Activated T-cell treated with anti-CD3 and anti-CD28 coated beads, Interleukin-2, amount 50 U/mL, for 72 hours (primary cell): ENCODE measurements at regions not wholly inside any gene's neighbourhood (a gene's known extent, or its start where the extent isn't known, plus 50 kb on each side); places are given as distances from the start of the nearest gene placed in this dataset.

Experiments used
- ATAC-seq, 2 donors: fragments of 150-1000 bp; cut with Tn5 transposase; replicated peaks in 1 of 2; 2 replicates each; pipeline ENCODE4 v1.10.0; 2021; ENCODE audit warnings: moderate library complexity in 2 of 2, mild to moderate bottlenecking in 1 of 2
- DNase-seq, 2 donors: peaks; one replicate each; pipeline ENCODE4 v3.0.0; 2021 to 2022; ENCODE audit warnings: mixed read lengths in 1 of 2
- H3K27ac Mint-ChIP-seq: one replicate; pipeline ENCODE4 v1.8.0; 2022; ENCODE audit warnings: mild to moderate bottlenecking, moderate library complexity, mixed read lengths
- H3K27me3 Mint-ChIP-seq: one replicate; pipeline ENCODE4 v1.8.0; 2022; ENCODE audit warnings: low read depth, mixed read lengths
- H3K36me3 Mint-ChIP-seq, 2 donors: one replicate each; pipeline ENCODE4 v1.8.0; 2022; ENCODE audit warnings: mixed read lengths in 2 of 2, mild to moderate bottlenecking in 1 of 2; ENCODE audit not compliant: insufficient read depth in 2 of 2
- H3K4me1 Mint-ChIP-seq: one replicate; pipeline ENCODE4 v1.8.0; 2022; ENCODE audit warnings: low read depth, mixed read lengths
- H3K4me3 Mint-ChIP-seq, 2 donors: one replicate each; pipeline ENCODE4 v1.8.0; 2022; ENCODE audit warnings: mild to moderate bottlenecking in 2 of 2, mixed read lengths in 2 of 2, moderate library complexity in 2 of 2
- H3K9me3 Mint-ChIP-seq, 2 donors: one replicate each; pipeline ENCODE4 v1.8.0; 2022; ENCODE audit warnings: mixed read lengths in 2 of 2

DNA sequence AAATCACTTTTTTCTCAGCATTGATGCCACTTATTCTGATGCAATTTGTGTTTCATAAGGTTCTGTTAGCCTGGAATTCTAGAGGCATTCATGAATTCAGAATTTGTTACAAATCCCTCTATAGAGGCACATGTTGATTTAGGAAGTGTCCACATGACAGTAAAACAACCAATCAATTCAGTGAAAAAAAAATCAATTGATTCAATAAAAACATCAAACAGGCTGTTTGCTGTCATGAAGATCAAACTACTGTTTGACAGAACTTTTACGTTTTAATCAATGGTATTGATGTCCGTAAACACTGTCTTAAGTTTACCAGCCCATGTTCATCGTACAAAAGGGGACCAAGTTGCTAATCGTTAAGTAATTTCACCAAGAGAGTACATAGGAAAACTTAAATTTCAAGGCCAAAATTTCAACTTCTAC lies 261.5 kb downstream of the FIGN start:
- no peak overlapping the region for H3K27ac Mint-ChIP-seq
- H3K27me3 Mint-ChIP-seq: no peaks in the 10 kb centered on the region
- H3K36me3 Mint-ChIP-seq: no peaks in the 10 kb centered on the region

DNA sequence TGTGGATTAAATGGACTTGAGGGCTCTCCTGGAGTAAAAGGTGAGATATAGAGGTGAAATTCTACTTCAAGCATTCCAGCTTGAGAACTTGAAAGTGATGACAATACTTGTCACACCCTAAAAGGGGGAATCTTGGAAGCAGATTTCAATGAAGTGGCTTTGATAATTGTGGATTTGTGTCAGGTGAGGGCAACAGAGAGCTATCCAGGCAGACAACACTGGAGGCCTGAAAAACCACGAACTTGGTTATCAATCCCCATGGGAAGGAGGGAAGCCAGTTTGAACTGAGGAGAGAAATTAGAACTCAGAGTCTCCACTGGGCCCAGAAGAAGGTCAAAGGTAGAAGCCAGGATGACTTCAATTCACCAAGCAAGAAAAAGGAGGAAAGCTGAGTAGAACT lies 263.9 kb downstream of the FIGN start:
- H3K9me3 Mint-ChIP-seq: peaks cover 0 to 4% of the 10 kb centered on the region in 2 donors
- DNase-seq: no peak
- no peaks in the 10 kb centered on the region for H3K4me1 Mint-ChIP-seq
- H3K4me3 Mint-ChIP-seq: no peak overlapping the region
- H3K27ac Mint-ChIP-seq: no peak overlapping the region
- no peak for ATAC-seq
- no peaks in the 10 kb centered on the region for H3K36me3 Mint-ChIP-seq
- H3K27me3 Mint-ChIP-seq: no peaks in the 10 kb centered on the region

More for the DNA sequence above, 261.5 kb downstream of the FIGN start:
- H3K4me1 Mint-ChIP-seq: no peaks in the 10 kb centered on the region
- H3K9me3 Mint-ChIP-seq: peaks cover 0 to 4% of the 10 kb centered on the region in 2 donors
- DNase-seq: no peak
- no peak overlapping the region for H3K4me3 Mint-ChIP-seq
- no peak for ATAC-seq

DNA sequence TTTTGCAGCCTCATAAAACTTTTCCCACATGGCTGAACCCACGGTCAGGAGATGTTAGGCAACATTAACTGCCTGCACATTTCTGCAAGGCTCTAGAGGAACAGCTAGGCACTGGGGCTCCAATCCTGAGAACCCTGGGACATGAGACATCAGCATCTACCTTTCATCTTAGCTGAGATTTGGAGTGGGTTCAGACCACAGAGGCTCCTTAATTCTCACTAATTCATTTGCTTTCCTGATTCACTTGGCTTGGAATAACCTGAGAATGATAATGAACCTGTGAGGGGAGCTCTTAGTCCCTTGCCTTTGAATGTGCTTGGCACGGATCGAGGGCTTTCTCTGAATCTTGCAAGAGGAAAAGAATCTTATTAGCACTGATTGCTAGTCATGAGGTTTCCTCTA lies 266.2 kb downstream of the FIGN start:
- H3K27me3 Mint-ChIP-seq: no peaks in the 10 kb centered on the region
- H3K27ac Mint-ChIP-seq: no peak overlapping the region
- peaks cover 2 to 4% of the 10 kb centered on the region in 2 donors for H3K9me3 Mint-ChIP-seq
- DNase-seq (no peak), ATAC-seq (no peak)
- H3K4me3 Mint-ChIP-seq: no peak overlapping the region
- H3K36me3 Mint-ChIP-seq: no peaks in the 10 kb centered on the region
- H3K4me1 Mint-ChIP-seq: no peaks in the 10 kb centered on the region

DNA sequence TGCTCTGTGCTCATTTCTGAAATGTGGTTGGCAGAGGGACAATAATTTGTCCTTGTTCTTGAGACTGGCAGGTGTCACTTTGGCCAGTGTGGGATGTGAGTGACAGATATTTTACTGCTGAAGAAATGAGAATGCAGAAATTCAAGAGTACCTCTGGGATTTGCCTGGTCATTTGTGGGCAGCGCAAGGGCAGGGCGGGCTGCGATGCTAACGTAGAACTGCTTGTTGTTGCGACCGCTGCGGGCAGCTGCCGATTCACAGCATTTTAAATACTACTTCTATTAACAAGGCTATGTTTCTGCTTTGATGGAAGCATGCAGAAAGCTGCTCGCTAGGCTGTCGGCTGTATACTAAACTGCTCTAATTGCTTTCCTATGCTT lies 268.6 kb downstream of the FIGN start:
- Mint-ChIP-seq H3K4me1 (no peaks in the 10 kb centered on the region), H3K27me3 (no peaks in the 10 kb centered on the region), H3K9me3 (peaks cover 0 to 6% of the 10 kb centered on the region in 2 donors), H3K27ac (no peak overlapping the region), H3K36me3 (no peaks in the 10 kb centered on the region), H3K4me3 (no peak overlapping the region)
- no peak for DNase-seq
- ATAC-seq: no peak

DNA sequence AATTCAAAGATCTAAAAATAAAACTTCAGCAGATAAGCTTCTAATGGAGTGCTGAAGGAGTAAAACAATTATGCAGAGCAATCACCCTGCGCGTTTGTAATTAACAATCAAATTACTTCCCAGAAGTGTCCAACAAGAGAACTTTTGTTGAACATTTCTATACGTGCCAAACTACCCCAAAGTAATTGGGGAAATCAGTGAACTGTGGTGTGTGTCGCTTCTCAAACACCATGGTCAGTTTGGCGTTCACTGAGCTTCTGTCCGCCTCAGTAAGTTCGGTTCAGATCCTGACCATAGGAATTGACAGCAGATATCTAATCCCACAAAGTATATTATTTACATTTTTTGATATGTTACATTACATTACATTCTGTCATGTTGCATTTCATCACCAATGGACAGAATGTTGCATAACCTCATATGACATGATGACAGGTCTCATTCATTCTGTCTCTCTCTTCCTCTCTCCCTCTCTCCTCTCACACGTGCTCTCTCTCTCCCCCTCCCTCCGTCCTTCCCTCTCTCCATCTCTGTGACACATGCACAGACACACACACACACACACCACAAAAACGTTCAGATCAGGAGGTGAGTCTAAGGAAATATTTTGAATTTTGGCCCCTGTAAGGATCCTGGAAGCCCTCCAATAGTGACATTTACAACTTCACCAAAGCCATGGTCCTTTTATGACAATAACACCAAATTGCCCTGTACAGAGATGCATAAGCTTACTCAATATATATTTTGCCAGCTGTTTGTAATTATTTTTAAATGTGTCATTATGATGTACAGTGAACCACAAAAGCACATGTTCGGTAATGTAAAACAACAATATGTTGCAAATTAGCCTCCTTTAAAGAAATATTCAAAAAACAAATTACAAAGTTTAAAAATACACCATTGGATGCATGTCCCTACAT lies 269.2 kb downstream of the FIGN start:
- Mint-ChIP-seq H3K27ac (no peak overlapping the region), H3K9me3 (peaks cover 0 to 6% of the 10 kb centered on the region in 2 donors), H3K27me3 (no peaks in the 10 kb centered on the region), H3K4me3 (no peak overlapping the region), H3K4me1 (no peaks in the 10 kb centered on the region), H3K36me3 (no peaks in the 10 kb centered on the region)
- DNase-seq (no peak), ATAC-seq (no peak)

DNA sequence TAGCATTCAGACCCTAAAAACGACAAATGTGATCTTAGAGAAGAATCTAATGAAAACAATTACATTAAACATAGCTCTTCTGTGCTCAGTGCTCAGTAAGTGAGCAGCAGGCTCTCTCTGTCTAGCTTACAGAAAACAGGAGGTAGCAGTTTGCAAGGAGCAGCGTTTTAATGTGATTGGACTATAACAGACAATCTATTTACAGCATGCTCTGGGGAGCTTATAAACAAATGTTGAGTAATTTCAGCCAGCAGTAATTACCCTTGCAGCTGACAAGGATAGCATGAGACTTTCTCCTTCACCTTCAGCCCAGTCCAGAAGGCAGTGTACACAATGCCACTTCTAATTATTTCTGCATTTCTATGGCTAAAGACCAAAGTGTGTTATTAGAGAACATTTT lies 270.4 kb downstream of the FIGN start:
- no peak overlapping the region for H3K27ac Mint-ChIP-seq
- H3K4me3 Mint-ChIP-seq: no peak overlapping the region
- ATAC-seq: no peak
- H3K27me3 Mint-ChIP-seq: no peaks in the 10 kb centered on the region
- peaks cover 0 to 6% of the 10 kb centered on the region in 2 donors for H3K9me3 Mint-ChIP-seq
- H3K36me3 Mint-ChIP-seq: no peaks in the 10 kb centered on the region
- DNase-seq: no peak
- no peaks in the 10 kb centered on the region for H3K4me1 Mint-ChIP-seq

DNA sequence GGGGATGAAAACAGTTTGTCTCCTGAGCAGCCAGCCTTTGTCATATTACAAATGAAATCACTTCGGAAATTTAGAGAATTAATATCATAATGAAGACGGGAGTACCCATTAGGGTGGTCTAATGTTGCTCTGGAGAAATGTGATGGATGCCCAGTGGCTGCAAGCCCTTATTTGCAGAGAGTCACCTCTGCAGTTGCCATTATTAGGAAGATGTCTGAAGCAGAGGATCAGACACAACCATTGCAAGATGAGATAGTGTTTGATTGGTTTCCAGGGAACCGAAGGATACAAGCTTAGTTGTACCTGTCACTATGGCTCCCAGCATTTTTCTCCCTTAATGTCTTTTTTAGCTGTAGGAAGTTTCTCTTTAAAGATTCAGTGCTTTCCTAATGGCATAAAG lies 272.4 kb downstream of the FIGN start:
- ATAC-seq: no peak
- no peaks in the 10 kb centered on the region for H3K36me3 Mint-ChIP-seq

DNA sequence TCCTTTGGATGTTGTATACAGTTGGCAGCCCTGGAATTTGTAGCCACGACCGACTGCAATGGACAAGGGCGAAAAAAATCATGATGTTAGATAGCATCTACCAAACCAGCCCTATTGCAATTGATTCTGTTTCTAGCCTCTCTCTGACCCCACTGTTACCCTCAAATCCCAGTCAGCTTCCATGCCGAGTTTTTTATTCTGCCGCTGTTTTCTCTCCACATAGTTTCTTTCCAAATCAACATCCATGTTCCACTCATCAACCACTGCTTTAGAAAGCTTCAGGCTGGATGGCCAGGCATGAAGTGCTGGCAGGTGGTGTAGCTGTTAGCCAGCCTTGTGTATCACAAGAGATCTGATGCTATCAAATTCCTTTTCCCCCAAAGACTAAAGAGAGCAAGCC lies 272.8 kb downstream of the FIGN start:
- H3K4me3 Mint-ChIP-seq: no peak overlapping the region
- ATAC-seq (no peak), DNase-seq (no peak)
- H3K36me3 Mint-ChIP-seq: no peaks in the 10 kb centered on the region
- no peaks in the 10 kb centered on the region for H3K4me1 Mint-ChIP-seq
- no peak overlapping the region for H3K27ac Mint-ChIP-seq
- no peaks in the 10 kb centered on the region for H3K27me3 Mint-ChIP-seq
- H3K9me3 Mint-ChIP-seq: peaks cover 0 to 6% of the 10 kb centered on the region in 2 donors

More for the DNA sequence above, 272.4 kb downstream of the FIGN start:
- H3K4me3 Mint-ChIP-seq: no peak overlapping the region
- no peak overlapping the region for H3K27ac Mint-ChIP-seq
- peaks cover 0 to 6% of the 10 kb centered on the region in 2 donors for H3K9me3 Mint-ChIP-seq
- no peak for DNase-seq
- no peaks in the 10 kb centered on the region for H3K4me1 Mint-ChIP-seq
- H3K27me3 Mint-ChIP-seq: no peaks in the 10 kb centered on the region

DNA sequence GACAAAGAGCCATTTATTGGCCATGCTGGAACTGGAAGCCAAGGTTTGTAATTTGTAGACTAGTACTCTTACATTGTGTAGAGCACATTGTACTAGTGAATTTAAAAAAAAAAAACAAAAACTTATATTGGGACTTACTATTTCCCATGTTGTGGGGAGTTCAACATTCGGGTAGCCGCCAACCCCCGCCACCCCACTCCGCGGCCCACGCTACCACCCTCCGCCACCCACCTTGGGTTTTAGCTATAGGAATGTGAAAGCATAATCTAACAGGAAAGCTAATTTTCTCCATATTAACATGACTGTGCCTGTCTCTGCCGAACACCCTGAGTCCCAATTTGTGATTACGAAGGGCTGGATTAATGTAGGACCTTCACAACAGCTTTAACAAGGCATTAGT lies 275.8 kb downstream of the FIGN start:
- Mint-ChIP-seq H3K27ac (no peak overlapping the region), H3K27me3 (no peaks in the 10 kb centered on the region), H3K36me3 (no peaks in the 10 kb centered on the region), H3K9me3 (peaks cover 2 to 4% of the 10 kb centered on the region in 2 donors), H3K4me3 (no peak overlapping the region), H3K4me1 (no peaks in the 10 kb centered on the region)
- ATAC-seq (no peak), DNase-seq (no peak)

DNA sequence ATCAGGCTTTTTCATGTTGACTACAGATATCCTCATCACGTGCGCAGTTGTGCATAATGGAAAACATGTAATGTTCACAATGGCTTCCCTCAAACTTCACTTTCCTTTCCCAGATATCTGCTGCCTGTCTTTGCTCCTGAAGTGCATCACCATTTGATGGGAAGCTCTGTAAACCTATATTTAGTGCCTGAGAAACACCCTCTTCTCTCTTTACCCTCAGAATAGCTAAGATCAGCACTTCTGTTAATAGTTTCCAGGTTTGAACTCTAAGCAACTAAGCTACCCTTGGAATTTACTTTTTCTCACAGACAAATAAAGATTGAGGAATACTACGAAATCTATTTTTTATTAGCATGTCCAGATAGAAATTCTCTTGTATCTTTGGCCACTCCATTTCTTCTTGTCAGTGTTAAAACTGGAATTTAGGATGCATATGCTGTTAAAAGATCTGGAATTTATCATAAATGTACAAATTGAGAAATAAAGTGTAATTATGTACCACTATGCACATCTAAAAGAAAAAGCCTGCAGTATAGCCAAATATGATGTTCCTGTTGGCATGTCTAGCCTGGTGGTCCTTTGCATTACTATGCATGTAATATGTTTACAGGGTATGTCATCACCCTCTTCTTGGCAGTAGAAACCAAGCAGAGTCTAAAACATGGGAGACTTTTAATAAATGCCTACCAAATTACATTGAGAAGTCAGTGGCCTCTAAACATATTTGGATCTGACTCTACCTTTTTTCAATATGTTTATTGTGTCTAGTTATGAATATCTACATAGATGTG lies 278.7 kb downstream of the FIGN start:
- DNase-seq (no peak), ATAC-seq (no peak)
- H3K4me3 Mint-ChIP-seq: no peak overlapping the region
- H3K27me3 Mint-ChIP-seq: no peaks in the 10 kb centered on the region
- H3K4me1 Mint-ChIP-seq: no peaks in the 10 kb centered on the region
- H3K27ac Mint-ChIP-seq: no peak overlapping the region
- no peaks in the 10 kb centered on the region for H3K36me3 Mint-ChIP-seq
- peaks cover 0 to 2% of the 10 kb centered on the region in 2 donors for H3K9me3 Mint-ChIP-seq

DNA sequence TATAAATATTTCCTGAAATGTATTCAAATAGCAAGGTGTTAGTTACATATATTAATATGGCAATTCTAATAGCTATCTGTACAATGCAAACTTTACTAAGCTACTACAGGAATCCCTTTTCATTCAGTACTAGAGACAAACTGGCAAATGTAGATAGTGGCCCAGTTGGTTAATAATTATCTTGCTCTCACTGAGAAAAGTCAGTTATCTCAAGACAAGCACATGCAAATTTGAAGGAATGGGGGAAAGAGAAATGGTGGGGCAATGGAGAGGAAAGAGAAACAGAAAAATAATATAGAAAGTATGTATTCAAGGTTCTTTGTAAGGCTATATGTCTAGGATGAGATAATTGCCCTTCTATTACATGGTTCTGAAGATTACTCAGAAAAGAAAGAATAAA lies 280.0 kb downstream of the FIGN start:
- H3K27me3 Mint-ChIP-seq: no peaks in the 10 kb centered on the region
- H3K4me1 Mint-ChIP-seq: no peaks in the 10 kb centered on the region
- DNase-seq (no peak), ATAC-seq (no peak)
- H3K9me3 Mint-ChIP-seq: peaks cover 0 to 2% of the 10 kb centered on the region in 2 donors
- no peak overlapping the region for H3K27ac Mint-ChIP-seq
- H3K36me3 Mint-ChIP-seq: no peaks in the 10 kb centered on the region
- no peak overlapping the region for H3K4me3 Mint-ChIP-seq

DNA sequence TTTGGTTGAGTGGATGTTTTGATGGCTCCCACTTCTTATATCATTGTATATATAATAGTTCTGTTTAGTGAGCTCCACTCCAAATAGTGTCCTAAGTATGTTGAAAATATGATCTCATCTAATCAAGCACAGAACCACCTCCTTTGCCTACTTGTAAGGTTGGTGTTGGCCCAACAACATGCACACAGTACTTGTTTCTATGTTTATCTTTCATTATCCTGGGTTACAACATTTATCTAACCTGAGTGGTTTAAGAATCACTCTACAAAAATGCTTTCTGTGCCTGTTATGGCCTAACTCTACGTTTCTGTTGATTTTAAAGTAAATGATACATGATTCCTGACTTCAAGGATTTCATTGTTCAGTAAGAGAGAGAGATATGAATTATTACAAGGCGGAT lies 281.9 kb downstream of the FIGN start:
- Mint-ChIP-seq H3K27ac (no peak overlapping the region), H3K36me3 (no peaks in the 10 kb centered on the region), H3K4me3 (no peak overlapping the region), H3K27me3 (no peaks in the 10 kb centered on the region), H3K4me1 (no peaks in the 10 kb centered on the region), H3K9me3 (peaks cover 0 to 4% of the 10 kb centered on the region in 2 donors)
- ATAC-seq (no peak), DNase-seq (no peak)

DNA sequence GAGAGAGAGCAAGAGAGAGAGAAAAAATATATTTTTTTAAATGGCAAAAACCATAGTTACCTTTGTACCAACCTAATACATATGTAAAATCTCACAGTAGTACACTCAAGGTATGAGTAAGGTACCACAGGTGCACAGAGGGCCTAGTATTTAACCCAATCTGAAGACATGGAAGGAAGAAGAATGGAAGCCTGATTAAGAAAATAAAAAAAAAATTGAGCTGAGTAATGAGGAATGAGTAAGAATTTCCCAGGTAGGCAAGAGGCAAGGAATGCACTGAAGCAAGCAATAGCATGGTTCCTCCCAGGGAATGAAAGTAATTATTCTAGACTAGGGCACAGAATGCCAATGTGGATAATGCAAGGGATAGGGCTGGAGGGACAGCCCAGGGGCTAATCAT lies 294.2 kb downstream of the FIGN start:
- no peaks in the 10 kb centered on the region for H3K27me3 Mint-ChIP-seq
- no peak for ATAC-seq
- no peak overlapping the region for H3K4me3 Mint-ChIP-seq
- peaks cover 5 to 12% of the 10 kb centered on the region in 2 donors for H3K9me3 Mint-ChIP-seq
- no peaks in the 10 kb centered on the region for H3K36me3 Mint-ChIP-seq
- H3K4me1 Mint-ChIP-seq: no peaks in the 10 kb centered on the region
- no peak overlapping the region for H3K27ac Mint-ChIP-seq
- no peak for DNase-seq
